K562 (cell line): ENCODE measurements at regions not wholly inside any gene's neighbourhood (a gene's known extent, or its start where the extent isn't known, plus 50 kb on each side); places are given as distances from the start of the nearest gene placed in this dataset.

Source experiments
- ATAC-seq: fragments of 200-7000 bp; cut with Tn5 transposase; 3 replicates; pipeline ENCODE4 v1.9.1; 2020; ENCODE audit warnings: moderate library complexity
- BruUV-seq: library from RNA; stranded (reverse); fragments of 400-500 nt; replicated peaks from 2 replicates; lab custom pipeline; 2021; lab: Mats Ljungman, UMichigan
- CTCF ChIA-PET: fragments of 300-600 bp; formaldehyde crosslinking; extraction: SDS; loops from one replicate; lab custom pipeline; 2021; ENCODE audit warnings: low intra/inter-chr PET ratio; lab: Yijun Ruan, JAX
- POLR2A ChIA-PET: fragments of 300-600, 350-650 bp; sonication (Branson Sonifier 250); formaldehyde crosslinking; extraction: SDS; loops from one replicate; lab custom pipeline; 2021; ENCODE audit warnings: antibody characterized with exemption, inconsistent platforms; lab: Yijun Ruan, JAX
- DNase-seq, 4 experiments: peaks; one replicate each; pipeline versions ENCODE4 v3.0.0 to v3.0.0-alpha.2; 2011 to 2018; ENCODE audit warnings: low spot score in 3 of 4, mixed read lengths in 3 of 4; ENCODE audit errors: extremely low read depth in 1 of 4
- FAIRE-seq: peaks from 2 replicates; lab custom pipeline; 2011; peaks lifted over from hg19 to GRCh38; lab: Jason Lieb, UNC
- H2AFZ ChIP-seq: 2 replicates; pipeline ENCODE4 v1.6.0; 2011; ENCODE audit warnings: low read depth, low read length, control low read depth, inconsistent platforms
- H3K27ac ChIP-seq: fragments of 200-600 bp; 3 replicates; pipeline ENCODE4 v1.8.0; 2011; ENCODE audit warnings: low read depth, mild to moderate bottlenecking, control low read depth, inconsistent platforms, low read length, moderate library complexity, mixed read lengths; ENCODE audit errors: extremely low read depth
- H3K27me3 ChIP-seq, 2 experiments: fragments of 300-600 bp in 1 of 2; 2 replicates in 1 of 2; 3 replicates in 1 of 2; pipeline versions ENCODE4 v1.6.0 to v1.8.0; 2011; ENCODE audit warnings: inconsistent platforms in 2 of 2, low read length in 2 of 2, mild to moderate bottlenecking in 1 of 2, mixed read lengths in 1 of 2, moderate library complexity in 1 of 2; ENCODE audit not compliant: control insufficient read depth in 2 of 2, insufficient read depth in 2 of 2
- H3K36me3 ChIP-seq: fragments of 300-600 bp; 3 replicates; pipeline ENCODE4 v1.8.0; 2011; ENCODE audit warnings: mild to moderate bottlenecking, low read length, inconsistent platforms; ENCODE audit not compliant: control insufficient read depth, insufficient read depth
- H3K4me1 ChIP-seq, 2 experiments: fragments of 200-600 bp in 1 of 2; replicated peaks in 1 of 2; 2 replicates in 1 of 2; 3 replicates in 1 of 2; pipeline versions ENCODE4 v1.5.1 to v1.8.0; 2011; ENCODE audit warnings: inconsistent platforms in 2 of 2, low read length in 2 of 2, mild to moderate bottlenecking in 1 of 2, mixed read lengths in 1 of 2, moderate library complexity in 1 of 2; ENCODE audit not compliant: control insufficient read depth in 2 of 2, insufficient read depth in 2 of 2
- H3K4me2 ChIP-seq: 2 replicates; pipeline ENCODE4 v1.6.1; 2011; ENCODE audit warnings: low read length, control low read depth, inconsistent platforms, mixed read lengths; ENCODE audit not compliant: insufficient read depth
- H3K4me3 ChIP-seq: fragments of 200-600 bp; sonication (generic), shearing (Covaris generic); 2 replicates; pipeline ENCODE4 v1.5.1; 2016; ENCODE audit warnings: control low read depth, inconsistent platforms
- H3K79me2 ChIP-seq: fragments of 200-600 bp; 3 replicates; pipeline ENCODE4 v1.8.0; 2011; ENCODE audit warnings: low read length, inconsistent platforms; ENCODE audit not compliant: control insufficient read depth, insufficient read depth
- H3K9ac ChIP-seq, 2 experiments: 2 replicates each; pipeline versions ENCODE4 v1.6.0 to v1.6.1; 2011; ENCODE audit warnings: low read depth in 2 of 2, low read length in 2 of 2, control low read depth in 1 of 2, inconsistent platforms in 1 of 2, mild to moderate bottlenecking in 1 of 2, mixed read lengths in 1 of 2; ENCODE audit not compliant: insufficient read depth in 1 of 2
- H3K9me1 ChIP-seq: one replicate; pipeline ENCODE4 v1.6.0; 2011; ENCODE audit warnings: inconsistent platforms, mild to moderate bottlenecking, low read length, moderate library complexity; ENCODE audit not compliant: control insufficient read depth, insufficient read depth
- H3K9me3 ChIP-seq: replicated peaks from 2 replicates; pipeline ENCODE4 v1.5.1; 2011; ENCODE audit warnings: low read depth, low read length, inconsistent platforms; ENCODE audit not compliant: control insufficient read depth, insufficient read depth
- H4K20me1 ChIP-seq: replicated peaks from 2 replicates; pipeline ENCODE4 v1.6.1; 2011; ENCODE audit warnings: low read length, inconsistent platforms, mixed read lengths; ENCODE audit not compliant: control insufficient read depth, insufficient read depth
- ELF1 ChIP-seq: fragments of 200-800 bp; sonication (Bioruptor generic); IDR thresholded peaks from 2 replicates; pipeline ENCODE4 v1.6.1; 2016; ENCODE audit warnings: missing genetic modification characterization, missing compliant biosample characterization
- JUND ChIP-seq, 2 experiments: IDR thresholded peaks; 2 replicates in 1 of 2; 3 replicates in 1 of 2; pipeline ENCODE4 v1.6.1; 2011; ENCODE audit warnings: borderline replicate concordance in 2 of 2, low read depth in 2 of 2, low read length in 2 of 2, improper control_type of control experiment in 1 of 2, missing biosample characterization in 1 of 2, missing genetic modification characterization in 1 of 2, missing genetic modification reagents in 1 of 2
- KAT2B ChIP-seq: IDR thresholded peaks from one replicate; pipeline ENCODE4 v1.6.1; 2012; ENCODE audit warnings: low read depth, mild to moderate bottlenecking, control low read depth, inconsistent platforms, low read length, moderate library complexity
- MEF2A ChIP-seq: IDR thresholded peaks from 2 replicates; pipeline ENCODE4 v1.6.1; 2011; ENCODE audit warnings: low read depth, mild to moderate bottlenecking, low read length, moderate library complexity; ENCODE audit not compliant: control insufficient read depth
- NBN ChIP-seq: fragments of 450-650 bp; IDR thresholded peaks from 2 replicates; pipeline ENCODE4 v1.6.1; 2016; ENCODE audit warnings: low read depth, mild to moderate bottlenecking
- PHB2 ChIP-seq: fragments of 450-650 bp; IDR thresholded peaks from 2 replicates; pipeline ENCODE4 v1.6.1; 2017; ENCODE audit warnings: low read depth
- RBM34 ChIP-seq: fragments of 200-400 bp; formaldehyde crosslinking; IDR thresholded peaks from 2 replicates; pipeline ENCODE4 v1.6.1; 2018; ENCODE audit warnings: low read length, borderline replicate concordance; ENCODE audit not compliant: insufficient read depth
- SLC30A9 ChIP-seq: fragments of 250-450 bp; sonication (Bioruptor Pico); IDR thresholded peaks from 2 replicates; pipeline ENCODE4 v1.8.0; 2022; ENCODE audit warnings: mild to moderate bottlenecking, moderate library complexity
- TAF15 ChIP-seq: fragments of 200-400 bp; formaldehyde crosslinking; IDR thresholded peaks from 2 replicates; pipeline ENCODE4 v1.6.1; 2017; ENCODE audit warnings: mild to moderate bottlenecking, low read depth, low read length, moderate library complexity
- TCF7L2 ChIP-seq: fragments of 150-350 bp; IDR thresholded peaks from 2 replicates; pipeline ENCODE4 v1.6.1; 2016; ENCODE audit warnings: low read depth, mild to moderate bottlenecking, low read length, moderate library complexity
- USF2 ChIP-seq: sonication (generic); formaldehyde crosslinking; IDR thresholded peaks from 2 replicates; pipeline ENCODE4 v1.5.0; 2020; ENCODE audit warnings: missing genetic modification reagents
- ZNF318 ChIP-seq, 2 experiments: fragments of 450-650 bp; IDR thresholded peaks; 2 replicates each; pipeline ENCODE4 v1.6.1; 2016; ENCODE audit warnings: mild to moderate bottlenecking in 2 of 2, borderline replicate concordance in 1 of 2, low read depth in 1 of 2, moderate library complexity in 1 of 2
- ZNF347 ChIP-seq: fragments of 450-650 bp; formaldehyde crosslinking; IDR thresholded peaks from 2 replicates; pipeline ENCODE4 v1.4.0; 2020; ENCODE audit warnings: low read depth, mild to moderate bottlenecking, moderate library complexity
- ZNF75A ChIP-seq: fragments of 450-650 bp; formaldehyde crosslinking; IDR thresholded peaks from 2 replicates; pipeline ENCODE4 v1.4.0; 2020; ENCODE audit warnings: mild to moderate bottlenecking
- WGBS: fragments of 100-300 bp; shearing (Covaris generic); methylation state at CpG from one replicate; pipeline ENCODE4 v1.1.6; 2016; ENCODE audit warnings: low coverage, mixed read lengths; ENCODE audit not compliant: insufficient coverage; ENCODE audit errors: missing lambda C conversion rate; 5-methylcytosine and 5-hydroxymethylcytosine counted together
- in situ Hi-C: fragments of 300-500 bp; cut with MboI; formaldehyde crosslinking; loops from 4 replicates; pipeline ENCODE4 v1.15.0; 2018; ENCODE audit warnings: inconsistent platforms, mixed read lengths
- intact Hi-C: fragments of 100-400 bp; cut with micrococcal nuclease; formaldehyde crosslinking; loops from 2 replicates; pipeline ENCODE4 v1.14.2; 2022

DNA sequence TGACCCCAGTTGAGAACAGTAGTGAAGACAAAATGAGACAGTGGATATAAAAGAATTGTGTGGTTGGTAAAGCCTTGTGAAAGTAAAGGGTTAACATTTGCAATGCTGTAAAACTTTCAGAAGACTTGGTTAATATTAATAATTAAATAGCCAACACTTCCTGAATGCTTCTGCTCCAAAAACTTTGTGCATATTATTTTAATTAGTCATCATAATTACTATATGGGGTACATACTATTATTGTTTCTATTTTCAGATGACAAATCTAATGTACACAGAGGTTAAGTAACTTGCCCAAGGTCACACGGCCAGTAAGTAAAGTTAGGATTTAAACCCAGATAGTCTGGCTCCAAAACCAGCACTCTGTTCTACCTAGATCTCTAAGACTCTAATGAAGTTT lies 291.3 kb downstream of the OGFRL1 start:
- Histone ChIP-seq H3K9me1 (no peaks in the 10 kb centered on the region), H3K36me3 (no peaks in the 10 kb centered on the region), H3K27me3 (no peaks in the 10 kb centered on the region), H3K27ac (no peak overlapping the region), H3K4me3 (no peak overlapping the region), H3K4me1 (no peaks in the 10 kb centered on the region), H3K4me2 (no peak overlapping the region), H3K79me2 (no peaks in the 10 kb centered on the region), H2AFZ (no peak overlapping the region), H3K9ac (no peak overlapping the region), H3K9me3 (no peaks in the 10 kb centered on the region), H4K20me1 (no peaks in the 10 kb centered on the region)
- no peak for DNase-seq
- no peak for ATAC-seq
- WGBS, result 0% methylated on average over 1 of the region's 1 CpG
- ChIA-PET CTCF (no interaction called here), POLR2A (no interaction called here)
- intact Hi-C loops, result no loop called here
- in situ Hi-C loops, result no loop called here
- no peak for FAIRE-seq
- no TSS peak for BruUV-seq
- TF ChIP-seq TAF15, result no peak
- TF ChIP-seq ZNF347 (CRISPR knock-in tag), result no peak
- TF ChIP-seq PHB2, result no peak
- no peak for TF ChIP-seq MEF2A
- no peak for TF ChIP-seq SLC30A9 (CRISPR knock-in tag)
- no peak for TF ChIP-seq JUND (IDR thresholded peaks at IDR 0.05; ENCODE audit: borderline replicate concordance, low read depth, low read length)
- TF ChIP-seq JUND (tag; IDR thresholded peaks at IDR 0.05; ENCODE audit: borderline replicate concordance, low read depth, low read length), result no peak
- TF ChIP-seq ZNF75A (CRISPR knock-in tag), result no peak
- TF ChIP-seq KAT2B, result no peak
- TF ChIP-seq RBM34, result no peak
- TF ChIP-seq ZNF318 (IDR thresholded peaks at IDR 0.05; ENCODE audit: borderline replicate concordance in 1 of 2, low read depth in 1 of 2), result no peak
- no peak for TF ChIP-seq NBN
- no peak for TF ChIP-seq TCF7L2
- no peak for TF ChIP-seq USF2 (CRISPR knock-in tag)
- no peak for TF ChIP-seq ELF1
